NCI-H524 treated with DMSO at 0.1 percent for 48 hours (cell line): ENCODE measurements at regions not wholly inside any gene's neighbourhood (a gene's known extent, or its start where the extent isn't known, plus 50 kb on each side); places are given as distances from the start of the nearest gene placed in this dataset.
"Not testable (repeated sequence)": the region's sequence is repeated elsewhere in the genome, so short reads cannot be mapped to it uniquely, and the experiment has no call there.

Experiments used
- DNase-seq: peaks from one replicate; lab custom pipeline; 2025; lab: John Stamatoyannopoulos, UW

GRCh38 chr7:101708223-101708622 lies 79.1 kb upstream of the MYL10 start:
- DNase-seq = no peak

- no peak for DNase-seq
These were observed 83.6 kb upstream of the MYL10 start for GRCh38 chr7:101712652-101713051.

- no peak for DNase-seq
These were observed 85.0 kb upstream of the MYL10 start for GRCh38 chr7:101714097-101714496.

- peak; percentile 8 for DNase-seq
These were observed 88.7 kb upstream of the MYL10 start for GRCh38 chr7:101717628-101718357.

- DNase-seq = no peak
These were observed 89.4 kb upstream of the MYL10 start for GRCh38 chr7:101718363-101719122.

- DNase-seq = no peak
These were observed 90.0 kb upstream of the MYL10 start for GRCh38 chr7:101719123-101719470.

- no peak for DNase-seq
These were observed 91.2 kb upstream of the MYL10 start for GRCh38 chr7:101720324-101720723.

- DNase-seq = no peak
These were observed 93.2 kb upstream of the MYL10 start for GRCh38 chr7:101722247-101722646.

GRCh38 chr7:101723835-101724234 lies 93.6 kb upstream of the CUX1 start:
- DNase-seq = no peak

- no peak for DNase-seq
These were observed 92.5 kb upstream of the CUX1 start for GRCh38 chr7:101724957-101725356.

GRCh38 chr7:101725921-101726320 lies 91.5 kb upstream of the CUX1 start:
- DNase-seq = no peak

GRCh38 chr7:101727184-101727583 lies 90.2 kb upstream of the CUX1 start:
- no peak for DNase-seq

- DNase-seq = peak; percentile 54
These were observed 89.3 kb upstream of the CUX1 start for GRCh38 chr7:101728128-101728527.

- not testable (repeated sequence) for DNase-seq
These were observed 88.6 kb upstream of the CUX1 start for GRCh38 chr7:101728873-101729240.

GRCh38 chr7:101729241-101729883 lies 88.1 kb upstream of the CUX1 start:
- DNase-seq = no peak

GRCh38 chr7:101731502-101732084 lies 85.8 kb upstream of the CUX1 start:
- DNase-seq = no peak

- DNase-seq = no peak
These were observed 83.5 kb upstream of the CUX1 start for GRCh38 chr7:101733713-101734475.

GRCh38 chr7:101736084-101736483 lies 81.3 kb upstream of the CUX1 start:
- no peak for DNase-seq

GRCh38 chr7:101739775-101740398 lies 77.5 kb upstream of the CUX1 start:
- no peak for DNase-seq

GRCh38 chr7:101740981-101741725 lies 76.3 kb upstream of the CUX1 start:
- no peak for DNase-seq
